RWPE1 (cell line): ENCODE measurements at regions not wholly inside any gene's neighbourhood (a gene's known extent, or its start where the extent isn't known, plus 50 kb on each side); places are given as distances from the start of the nearest gene placed in this dataset.

Source experiments
- CTCF ChIA-PET: fragments of 350-600 bp; sonication (Branson Sonifier 250); formaldehyde crosslinking; extraction: SDS; loops from one replicate; lab custom pipeline; 2021; lab: Yijun Ruan, JAX
- POLR2A ChIA-PET: fragments of 400-600 bp; formaldehyde crosslinking; extraction: SDS; loops from one replicate; lab custom pipeline; 2020; ENCODE audit warnings: antibody characterized with exemption; ENCODE audit not compliant: low non-redundant PET; lab: Yijun Ruan, JAX
- DNase-seq: peaks from one replicate; pipeline ENCODE4 v3.0.0; 2012; ENCODE audit warnings: low spot score
- H3K27ac ChIP-seq: fragments of 450-650 bp; 2 replicates; pipeline ENCODE4 v1.5.1; 2017
- TF ChIP-seq, protein P1 (sequence below): fragments of 450-650 bp; conservative IDR thresholded peaks from 2 replicates; pipeline ENCODE4 v1.5.1; 2017; ENCODE audit warnings: low read depth, mild to moderate bottlenecking

DNA sequence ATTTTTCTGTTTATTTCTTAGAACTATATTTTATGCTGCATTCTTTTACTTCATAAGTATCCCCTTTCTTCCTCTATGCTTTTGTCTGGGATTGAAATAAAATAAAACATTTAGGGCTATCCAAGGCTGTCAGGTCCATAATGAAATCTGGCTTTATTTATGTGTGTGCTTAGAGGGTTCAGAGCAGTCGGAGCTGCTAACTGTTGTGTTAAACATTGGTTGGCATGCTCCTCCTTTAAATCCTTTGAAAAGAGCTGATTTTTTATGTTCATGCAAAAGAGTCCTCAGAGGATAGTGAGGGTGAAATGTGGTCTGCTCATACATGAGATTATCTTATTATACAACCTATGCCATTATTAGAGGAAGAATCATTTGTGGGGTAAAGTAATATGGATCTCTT, 322.3 kb upstream of the E2F7 start:
- TF ChIP-seq, protein P1, sequence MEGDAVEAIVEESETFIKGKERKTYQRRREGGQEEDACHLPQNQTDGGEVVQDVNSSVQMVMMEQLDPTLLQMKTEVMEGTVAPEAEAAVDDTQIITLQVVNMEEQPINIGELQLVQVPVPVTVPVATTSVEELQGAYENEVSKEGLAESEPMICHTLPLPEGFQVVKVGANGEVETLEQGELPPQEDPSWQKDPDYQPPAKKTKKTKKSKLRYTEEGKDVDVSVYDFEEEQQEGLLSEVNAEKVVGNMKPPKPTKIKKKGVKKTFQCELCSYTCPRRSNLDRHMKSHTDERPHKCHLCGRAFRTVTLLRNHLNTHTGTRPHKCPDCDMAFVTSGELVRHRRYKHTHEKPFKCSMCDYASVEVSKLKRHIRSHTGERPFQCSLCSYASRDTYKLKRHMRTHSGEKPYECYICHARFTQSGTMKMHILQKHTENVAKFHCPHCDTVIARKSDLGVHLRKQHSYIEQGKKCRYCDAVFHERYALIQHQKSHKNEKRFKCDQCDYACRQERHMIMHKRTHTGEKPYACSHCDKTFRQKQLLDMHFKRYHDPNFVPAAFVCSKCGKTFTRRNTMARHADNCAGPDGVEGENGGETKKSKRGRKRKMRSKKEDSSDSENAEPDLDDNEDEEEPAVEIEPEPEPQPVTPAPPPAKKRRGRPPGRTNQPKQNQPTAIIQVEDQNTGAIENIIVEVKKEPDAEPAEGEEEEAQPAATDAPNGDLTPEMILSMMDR = no peak
- ChIA-PET POLR2A (no interaction called here), CTCF (no interaction called here)
- no peak for DNase-seq
- no peak overlapping the region for H3K27ac ChIP-seq

- TF ChIP-seq, protein P1 = no peak
- DNase-seq = no peak
- no peak overlapping the region for H3K27ac ChIP-seq
- POLR2A ChIA-PET = no interaction called here
- CTCF ChIA-PET = no interaction called here
These were observed 321.8 kb upstream of the E2F7 start for GRCh38 chr12:77387214-77387613.

- TF ChIP-seq, protein P1 = no peak
- no peak for DNase-seq
- POLR2A ChIA-PET = no interaction called here
- H3K27ac ChIP-seq = no peak overlapping the region
- CTCF ChIA-PET = no interaction called here
These were observed 319.6 kb upstream of the E2F7 start for GRCh38 chr12:77384941-77385340.

GRCh38 chr12:77382096-77382742, 316.9 kb upstream of the E2F7 start:
- CTCF ChIA-PET = interaction anchor here (0.6 kb wide), 1 partner anchor 249 kb away, joined by 3 read pairs; no protein-coding TSS in a partner anchor

GRCh38 chr12:77377622-77378021, 312.3 kb upstream of the E2F7 start:
- ChIA-PET POLR2A (no interaction called here), CTCF (no interaction called here)
- TF ChIP-seq, protein P1 = no peak
- no peak for DNase-seq
- H3K27ac ChIP-seq = no peak overlapping the region

More at GRCh38 chr12:77382096-77382742, 316.9 kb upstream of the E2F7 start:
- no peak overlapping the region for H3K27ac ChIP-seq
- TF ChIP-seq, protein P1 = no peak
- DNase-seq = no peak
- POLR2A ChIA-PET = no interaction called here

DNA sequence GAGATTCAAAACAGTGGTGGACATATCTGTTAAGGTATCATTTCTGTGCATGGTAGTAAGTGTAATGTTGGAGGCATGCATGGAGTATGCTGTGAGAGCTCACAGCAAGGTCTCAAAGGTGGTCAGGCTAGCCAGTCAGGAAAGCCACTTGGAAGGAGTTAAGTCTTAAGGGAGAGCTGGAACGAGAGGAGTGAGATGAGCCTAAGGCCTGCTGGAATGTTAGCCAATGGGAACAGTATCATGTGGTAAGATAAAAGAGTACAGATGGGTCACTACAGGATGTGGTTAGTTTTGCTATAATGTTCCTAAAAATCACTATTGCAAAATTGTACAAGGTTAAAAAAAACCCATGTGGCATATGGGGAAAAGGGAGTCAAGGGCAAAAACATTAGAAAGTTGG, 311.7 kb upstream of the E2F7 start:
- CTCF ChIA-PET = no interaction called here
- H3K27ac ChIP-seq = no peak overlapping the region
- TF ChIP-seq, protein P1 = no peak
- POLR2A ChIA-PET = no interaction called here
- no peak for DNase-seq

DNA sequence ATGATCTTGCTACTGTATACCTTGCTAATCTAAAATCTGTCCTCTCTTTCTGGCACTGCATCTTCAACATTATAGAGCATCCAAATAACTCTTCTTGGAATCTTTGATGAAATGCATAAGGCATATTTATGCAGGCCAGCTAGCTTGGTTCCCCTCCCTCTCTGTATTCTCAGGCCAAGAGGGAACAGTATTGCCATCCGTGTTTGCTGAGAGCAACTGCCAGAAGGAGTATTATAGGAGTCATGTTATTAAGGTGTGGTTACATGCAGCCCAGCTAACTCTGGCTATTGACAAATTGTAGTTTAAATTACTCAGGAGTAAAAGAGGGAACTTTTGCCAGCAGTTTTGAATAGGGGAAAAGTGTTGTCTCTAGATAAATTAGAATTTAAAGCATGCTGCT, 309.3 kb upstream of the E2F7 start:
- ChIA-PET CTCF (no interaction called here), POLR2A (no interaction called here)
- TF ChIP-seq, protein P1 = no peak
- no peak for DNase-seq
- H3K27ac ChIP-seq = no peak overlapping the region
